Aorta (tissue), 5 donors: ENCODE measurements at regions not wholly inside any gene's neighbourhood (a gene's known extent, or its start where the extent isn't known, plus 50 kb on each side); places are given as distances from the start of the nearest gene placed in this dataset.

Experiments used
- ATAC-seq: fragments of 200-7000 bp; cut with Tn5 transposase; one replicate; pipeline ENCODE4 v1.9.1; 2022; ENCODE audit warnings: moderate library complexity; ENCODE audit not compliant: low FRiP score
- DNase-seq, 2 donors: peaks; one replicate each; pipeline ENCODE4 v3.0.0-alpha.2; 2020
- H3K27ac ChIP-seq, 2 donors: one replicate each; pipeline ENCODE4 v1.5.1; 2013; ENCODE audit warnings: low read length in 2 of 2, mild to moderate bottlenecking in 2 of 2, moderate library complexity in 2 of 2, control low read depth in 1 of 2, inconsistent platforms in 1 of 2, low read depth in 1 of 2
- H3K27me3 ChIP-seq, 2 donors: one replicate each; pipeline ENCODE4 v1.6.1; 2013; ENCODE audit warnings: control low read depth in 1 of 2, low read length in 1 of 2, mild to moderate bottlenecking in 1 of 2, moderate library complexity in 1 of 2; ENCODE audit not compliant: insufficient read depth in 2 of 2, control insufficient read depth in 1 of 2
- H3K36me3 ChIP-seq, 2 donors: one replicate each; pipeline ENCODE4 v1.6.1; 2013; ENCODE audit warnings: control low read depth in 1 of 2, low read length in 1 of 2, mild to moderate bottlenecking in 1 of 2; ENCODE audit not compliant: insufficient read depth in 2 of 2, control insufficient read depth in 1 of 2
- H3K4me1 ChIP-seq, 2 donors: one replicate each; pipeline ENCODE4 v1.6.1; 2013; ENCODE audit warnings: low read length in 2 of 2, control low read depth in 1 of 2, mild to moderate bottlenecking in 1 of 2, moderate library complexity in 1 of 2; ENCODE audit not compliant: insufficient read depth in 2 of 2, control insufficient read depth in 1 of 2
- H3K4me3 ChIP-seq, 2 donors: one replicate each; pipeline ENCODE4 v1.5.1; 2013; ENCODE audit warnings: low read length in 2 of 2, control low read depth in 1 of 2, mild to moderate bottlenecking in 1 of 2
- H3K9me3 ChIP-seq: one replicate; pipeline ENCODE4 v1.6.1; 2013; ENCODE audit warnings: mild to moderate bottlenecking, low read length; ENCODE audit not compliant: control insufficient read depth
- WGBS, 2 donors: extraction: QIAGEN DNeasy Blood & Tissue Kit; methylation state at CpG; one replicate each; pipeline ENCODE4 v1.1.7; 2013; 5-methylcytosine and 5-hydroxymethylcytosine counted together
- intact Hi-C, 2 donors: fragments of 100-400 bp; cut with DNase I; formaldehyde crosslinking; loops; one replicate each; pipeline versions ENCODE4 v1.14.2 to v1.15.0; 2022
- donor health status: healthy with polysubstance abuse.
- donor health status: Bipolar disorder and iron deficiency.
- donor health status: DM: no; HTN: no; CAD: no.
- donor health status: DM: no; HTN: no; CAD: no.
- donor health status: DM: yes; HTN: yes; CAD: no.

DNA sequence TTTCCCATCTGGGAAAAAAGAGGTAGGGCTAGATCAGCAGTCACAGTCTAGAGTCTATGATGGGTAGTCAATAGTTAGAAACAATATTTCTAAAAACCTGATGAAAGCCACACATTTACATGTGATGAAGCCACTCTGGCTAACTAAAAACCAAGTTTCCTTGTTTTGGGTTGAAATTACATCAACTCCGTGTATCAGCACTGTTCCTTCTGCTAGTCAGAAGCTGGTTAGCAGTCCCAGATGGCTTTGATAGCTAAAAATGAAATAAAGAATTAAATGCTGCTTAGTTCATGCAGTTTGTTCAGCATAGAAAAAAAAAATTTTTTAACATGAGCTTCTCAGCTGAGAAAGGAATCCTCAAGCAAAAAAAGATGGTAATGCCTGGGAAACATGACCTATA lies 136.7 kb downstream of the FAM114A2 start:
- Histone ChIP-seq H3K4me3 (no peak overlapping the region), H3K27me3 (no peaks in the 10 kb centered on the region), H3K27ac (peak overlapping the region; percentile 29 to 74), H3K4me1 (peaks cover 3 to 14% of the 10 kb centered on the region in 2 donors), H3K36me3 (no peaks in the 10 kb centered on the region), H3K9me3 (no peaks in the 10 kb centered on the region)
- DNase-seq: no peak
- intact Hi-C loops: loop anchor here (5.0 to 10.0 kb wide), 4 partner anchors 50 to 335 kb away; no protein-coding TSS in a partner anchor
- 5 to 13% methylated on average over 1 of the region's 1 CpG for WGBS, 2 donors
- no peak for ATAC-seq

GRCh38 chr5:153901449-153901848 lies 137.3 kb downstream of the FAM114A2 start:
- no peaks in the 10 kb centered on the region for H3K36me3 ChIP-seq
- DNase-seq (no peak), ATAC-seq (no peak)
- H3K4me1 ChIP-seq: peaks cover 5 to 14% of the 10 kb centered on the region in 2 donors
- no peak overlapping the region for H3K4me3 ChIP-seq
- H3K27ac ChIP-seq: peak overlapping the region; percentile 29 to 74
- no peaks in the 10 kb centered on the region for H3K27me3 ChIP-seq
- intact Hi-C loops: loop anchor here (5.0 to 10.0 kb wide), 4 partner anchors 51 to 334 kb away; no protein-coding TSS in a partner anchor
- no peaks in the 10 kb centered on the region for H3K9me3 ChIP-seq
- 44 to 47% methylated on average over 3 of the region's 3 CpGs for WGBS, 2 donors

- Histone ChIP-seq H3K27ac (peak overlapping the region in 1 of 2 donors; percentile 29), H3K27me3 (no peaks in the 10 kb centered on the region), H3K36me3 (no peaks in the 10 kb centered on the region), H3K4me1 (peaks cover 5 to 15% of the 10 kb centered on the region in 2 donors), H3K4me3 (no peak overlapping the region), H3K9me3 (no peaks in the 10 kb centered on the region)
- WGBS, 2 donors: 2 to 7% methylated on average over 3 of the region's 3 CpGs
- intact Hi-C loops: loop anchor here (5.0 to 10.0 kb wide), 4 partner anchors 51 to 334 kb away; no protein-coding TSS in a partner anchor
- peak; percentile 64 for ATAC-seq
- peak in 1 of 2 donors; percentile 41 for DNase-seq
These were observed 137.9 kb downstream of the FAM114A2 start for GRCh38 chr5:153900703-153901395.

DNA sequence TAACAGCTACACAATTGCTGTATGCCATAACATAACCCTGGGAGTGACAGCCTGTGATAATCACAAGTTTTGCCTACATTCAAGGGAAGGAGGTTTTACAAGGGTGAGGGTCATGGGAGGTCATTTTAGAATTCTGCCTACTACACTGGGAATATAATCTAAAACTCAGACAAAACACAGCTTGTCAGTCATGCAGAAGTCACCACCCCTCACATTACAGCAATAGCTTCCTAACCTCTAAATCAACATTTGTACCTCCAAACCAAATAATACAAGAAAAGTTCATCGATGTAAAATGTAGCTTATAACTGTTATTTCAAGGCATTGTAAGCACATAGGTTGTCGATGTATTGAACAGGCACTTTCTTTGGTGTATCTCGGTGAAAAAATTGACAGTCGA lies 139.0 kb downstream of the FAM114A2 start:
- Histone ChIP-seq H3K4me1 (peaks cover 7 to 17% of the 10 kb centered on the region in 2 donors), H3K9me3 (peaks cover 2% of the 10 kb centered on the region), H3K27ac (peak overlapping the region; percentile 68 to 79), H3K4me3 (no peak overlapping the region), H3K27me3 (no peaks in the 10 kb centered on the region), H3K36me3 (no peaks in the 10 kb centered on the region)
- DNase-seq: no peak
- 12 to 13% methylated on average over 4 of the region's 4 CpGs for WGBS, 2 donors
- intact Hi-C loops: loop anchor here (5.0 to 10.0 kb wide), 4 partner anchors 53 to 332 kb away; no protein-coding TSS in a partner anchor
- no peak for ATAC-seq

DNA sequence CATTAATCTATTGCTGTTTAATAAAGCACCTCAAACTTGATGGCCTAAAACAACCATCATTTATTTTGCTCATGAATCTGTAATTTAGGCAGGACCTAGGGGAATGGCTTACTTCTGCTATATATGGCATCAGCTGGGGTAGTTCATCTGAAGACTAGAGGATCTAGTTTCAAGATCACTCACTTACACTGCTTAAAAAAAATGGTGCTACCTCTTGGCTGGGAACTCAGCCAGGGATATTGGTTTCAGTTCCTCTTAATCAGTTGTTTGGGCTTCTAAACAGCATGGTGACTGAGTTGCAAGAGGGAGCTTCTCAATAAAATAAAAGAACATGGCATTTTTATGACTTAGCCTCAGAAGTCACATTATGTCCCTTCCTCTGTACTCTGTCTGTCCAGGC lies 142.0 kb downstream of the FAM114A2 start:
- intact Hi-C loops: no loop called here
- peaks cover 2% of the 10 kb centered on the region for H3K9me3 ChIP-seq
- H3K27me3 ChIP-seq: no peaks in the 10 kb centered on the region
- no peak for ATAC-seq
- H3K4me1 ChIP-seq: peaks cover 7 to 17% of the 10 kb centered on the region in 2 donors
- H3K4me3 ChIP-seq: no peak overlapping the region
- DNase-seq: no peak
- H3K27ac ChIP-seq: no peak overlapping the region
- H3K36me3 ChIP-seq: no peaks in the 10 kb centered on the region

- ATAC-seq (no peak), DNase-seq (no peak)
- peaks cover 7 to 14% of the 10 kb centered on the region in 2 donors for H3K4me1 ChIP-seq
- H3K4me3 ChIP-seq: no peak overlapping the region
- 59 to 67% methylated on average over 2 of the region's 2 CpGs for WGBS, 2 donors
- H3K27ac ChIP-seq: no peak overlapping the region
- no peaks in the 10 kb centered on the region for H3K27me3 ChIP-seq
- H3K9me3 ChIP-seq: peaks cover 2% of the 10 kb centered on the region
- H3K36me3 ChIP-seq: no peaks in the 10 kb centered on the region
- intact Hi-C loops: no loop called here
These were observed 142.6 kb downstream of the FAM114A2 start for GRCh38 chr5:153896117-153896516.

GRCh38 chr5:153895266-153895665 lies 143.4 kb downstream of the FAM114A2 start:
- Histone ChIP-seq H3K27me3 (no peaks in the 10 kb centered on the region), H3K4me1 (peaks cover 7 to 14% of the 10 kb centered on the region in 2 donors), H3K9me3 (peaks cover 2% of the 10 kb centered on the region), H3K27ac (no peak overlapping the region), H3K36me3 (no peaks in the 10 kb centered on the region), H3K4me3 (no peak overlapping the region)
- WGBS, 2 donors: 38 to 42% methylated on average over 3 of the region's 3 CpGs
- DNase-seq (no peak), ATAC-seq (no peak)
- intact Hi-C loops: no loop called here

- Histone ChIP-seq H3K27ac (no peak overlapping the region), H3K27me3 (no peaks in the 10 kb centered on the region), H3K9me3 (peaks cover 2% of the 10 kb centered on the region), H3K4me1 (peaks cover 6 to 8% of the 10 kb centered on the region in 2 donors), H3K36me3 (no peaks in the 10 kb centered on the region), H3K4me3 (no peak overlapping the region)
- 86 to 90% methylated on average over 5 of the region's 5 CpGs for WGBS, 2 donors
- intact Hi-C loops: no loop called here
- DNase-seq: no peak
- no peak for ATAC-seq
These were observed 144.9 kb downstream of the FAM114A2 start for GRCh38 chr5:153893817-153894216.

DNA sequence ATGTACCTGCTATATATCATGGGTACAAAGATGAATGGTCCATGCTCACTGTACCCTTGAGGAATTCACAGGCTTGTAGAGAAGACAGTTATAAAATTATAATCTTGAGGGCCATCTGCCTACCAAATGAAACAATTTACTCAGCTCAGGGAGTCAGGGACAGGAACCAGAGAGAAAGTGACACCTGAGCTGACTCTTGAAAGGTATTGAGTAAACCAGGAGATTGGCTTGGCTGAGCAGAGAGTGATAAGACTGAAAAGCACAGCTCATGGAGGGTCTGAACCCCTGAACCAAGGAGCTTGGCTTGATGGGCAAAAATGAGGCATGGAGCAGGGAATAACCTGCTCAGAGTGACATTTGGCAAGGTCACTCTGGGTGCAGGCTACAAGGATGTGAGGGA lies 147.3 kb downstream of the FAM114A2 start:
- H3K36me3 ChIP-seq: no peaks in the 10 kb centered on the region
- no peak overlapping the region for H3K4me3 ChIP-seq
- ATAC-seq (no peak), DNase-seq (no peak)
- peaks cover 2% of the 10 kb centered on the region for H3K9me3 ChIP-seq
- peaks cover 4 to 8% of the 10 kb centered on the region in 2 donors for H3K4me1 ChIP-seq
- no peak overlapping the region for H3K27ac ChIP-seq
- intact Hi-C loops: no loop called here
- H3K27me3 ChIP-seq: no peaks in the 10 kb centered on the region
